H1 (cell line): ENCODE measurements at regions not wholly inside any gene's neighbourhood (a gene's known extent, or its start where the extent isn't known, plus 50 kb on each side); places are given as distances from the start of the nearest gene placed in this dataset.
A peak's percentile ranks its signal among the peaks of the same experiment; 100 is the strongest.

Experiments
- CTCF ChIA-PET: fragments of 300-600 bp; sonication (Branson Sonifier 250); formaldehyde crosslinking; loops from one replicate; lab custom pipeline; 2021; ENCODE audit not compliant: partially characterized antibody; lab: Charles Lee
- POLR2A ChIA-PET: fragments of 300-600 bp; sonication (Branson Sonifier 250); formaldehyde crosslinking; loops from one replicate; lab custom pipeline; 2021; ENCODE audit warnings: inconsistent platforms; ENCODE audit not compliant: partially characterized antibody; lab: Charles Lee
- DNase-seq, 2 experiments: peaks; one replicate each; pipeline versions ENCODE4 v3.0.0 to v3.0.0-alpha.2; 2010 to 2022; ENCODE audit warnings: low spot score in 2 of 2, low read depth in 1 of 2, mixed read lengths in 1 of 2
- FAIRE-seq: peaks from 2 replicates; lab custom pipeline; 2011; peaks lifted over from hg19 to GRCh38; lab: Jason Lieb, UNC
- H2AFZ ChIP-seq: 2 replicates; pipeline ENCODE4 v1.8.1; 2012; ENCODE audit warnings: low read length, inconsistent platforms
- H2AK5ac ChIP-seq: 2 replicates; pipeline ENCODE4 v1.6.1; 2013; ENCODE audit warnings: low read depth, low read length
- H2BK120ac ChIP-seq: replicated peaks from 2 replicates; pipeline ENCODE3; 2013; ENCODE audit warnings: low read depth, low read length, inconsistent platforms
- H2BK12ac ChIP-seq: 2 replicates; pipeline ENCODE4 v1.6.1; 2013; ENCODE audit warnings: low read depth, low read length
- H2BK15ac ChIP-seq: 2 replicates; pipeline ENCODE4 v1.6.1; 2013; ENCODE audit warnings: low read length
- H2BK20ac ChIP-seq: 2 replicates; pipeline ENCODE4 v1.6.1; 2013; ENCODE audit warnings: low read length
- H2BK5ac ChIP-seq: 2 replicates; pipeline ENCODE4 v1.6.1; 2013; ENCODE audit warnings: low read depth, low read length
- H3K14ac ChIP-seq: 2 replicates; pipeline ENCODE4 v1.6.1; 2013; ENCODE audit warnings: inconsistent platforms; ENCODE audit not compliant: insufficient read length
- H3K18ac ChIP-seq: 2 replicates; pipeline ENCODE4 v1.6.1; 2013; ENCODE audit warnings: low read length; ENCODE audit errors: extremely low read depth
- H3K23ac ChIP-seq: 2 replicates; pipeline ENCODE4 v1.6.1; 2013; ENCODE audit warnings: inconsistent platforms; ENCODE audit not compliant: insufficient read length
- H3K23me2 ChIP-seq: 2 replicates; pipeline ENCODE4 v1.6.1; 2013; ENCODE audit warnings: low read depth, low read length
- H3K27ac ChIP-seq: 2 replicates; pipeline ENCODE4 v1.6.1; 2011; ENCODE audit warnings: low read depth, low read length, inconsistent platforms
- H3K27me3 ChIP-seq, 4 experiments: replicated peaks in 1 of 4; 1 replicate in 1 of 4; 2 replicates in 3 of 4; pipeline versions ENCODE4 v1.6.1 to v1.8.1; 2011 to 2013; ENCODE audit warnings: low read length in 3 of 4, mild to moderate bottlenecking in 3 of 4, inconsistent platforms in 2 of 4, mixed read lengths in 2 of 4, moderate library complexity in 1 of 4; ENCODE audit not compliant: control insufficient read depth in 3 of 4, insufficient read depth in 3 of 4; ENCODE audit errors: extremely low read depth in 1 of 4
- H3K36me3 ChIP-seq, 4 experiments: 2 replicates each; pipeline versions ENCODE4 v1.6.1 to v1.8.1; 2011 to 2013; ENCODE audit warnings: mild to moderate bottlenecking in 4 of 4, low read length in 3 of 4, moderate library complexity in 2 of 4, control low read depth in 1 of 4, inconsistent platforms in 1 of 4; ENCODE audit not compliant: insufficient read depth in 4 of 4, control insufficient read depth in 2 of 4
- H3K4ac ChIP-seq: replicated peaks from 2 replicates; pipeline ENCODE3; 2013; ENCODE audit warnings: low read length, low read depth, mixed read lengths, inconsistent platforms; ENCODE audit not compliant: insufficient read length
- H3K4me1 ChIP-seq, 4 experiments: replicated peaks in 1 of 4; 1 replicate in 1 of 4; 2 replicates in 3 of 4; pipeline versions ENCODE4 v1.6.1 to v1.8.1; 2011 to 2013; ENCODE audit warnings: low read length in 3 of 4, inconsistent platforms in 2 of 4, mixed read lengths in 1 of 4; ENCODE audit not compliant: insufficient read depth in 4 of 4, control insufficient read depth in 3 of 4
- H3K4me2 ChIP-seq, 2 experiments: 2 replicates each; pipeline versions ENCODE4 v1.6.1 to v1.8.1; 2011 to 2013; ENCODE audit warnings: low read depth in 2 of 2, low read length in 2 of 2, control low read depth in 1 of 2, inconsistent platforms in 1 of 2, mild to moderate bottlenecking in 1 of 2; ENCODE audit not compliant: insufficient read depth in 1 of 2
- H3K4me3 ChIP-seq, 4 experiments: fragments of 200-600, 300-600 bp in 1 of 4; sonication (generic), shearing (Covaris generic), sonication (Bioruptor Twin) in 1 of 4; 2 replicates each; pipeline versions ENCODE4 v1.5.1 to v1.8.1; 2011 to 2016; ENCODE audit warnings: low read length in 4 of 4, low read depth in 3 of 4, control low read depth in 2 of 4, inconsistent platforms in 2 of 4, mild to moderate bottlenecking in 2 of 4, mixed read lengths in 1 of 4, moderate library complexity in 1 of 4; ENCODE audit not compliant: insufficient read depth in 2 of 4; ENCODE audit errors: extremely low read depth in 1 of 4
- H3K56ac ChIP-seq: replicated peaks from 2 replicates; pipeline ENCODE3; 2013; ENCODE audit warnings: low read depth, mild to moderate bottlenecking, mixed read lengths, low read length, inconsistent platforms; ENCODE audit not compliant: insufficient read length
- H3K79me1 ChIP-seq: 2 replicates; pipeline ENCODE4 v1.6.1; 2013; ENCODE audit warnings: low read depth, low read length, control low read depth
- H3K79me2 ChIP-seq, 2 experiments: 2 replicates each; pipeline versions ENCODE4 v1.6.1 to v1.8.1; 2012 to 2013; ENCODE audit warnings: low read length in 2 of 2, mild to moderate bottlenecking in 2 of 2, inconsistent platforms in 1 of 2; ENCODE audit not compliant: insufficient read depth in 2 of 2, control insufficient read depth in 1 of 2
- H3K9ac ChIP-seq, 4 experiments: replicated peaks in 1 of 4; 1 replicate in 1 of 4; 2 replicates in 3 of 4; pipeline versions ENCODE4 v1.6.1 to v1.8.1; 2011 to 2013; ENCODE audit warnings: low read depth in 3 of 4, low read length in 3 of 4, control low read depth in 2 of 4, mild to moderate bottlenecking in 2 of 4, moderate library complexity in 2 of 4, inconsistent platforms in 1 of 4; ENCODE audit errors: extremely low read depth in 1 of 4
- H3K9me3 ChIP-seq, 2 experiments: 2 replicates each; pipeline versions ENCODE4 v1.6.1 to v1.8.1; 2012 to 2013; ENCODE audit warnings: mild to moderate bottlenecking in 2 of 2, moderate library complexity in 2 of 2, control low read depth in 1 of 2, inconsistent platforms in 1 of 2, low read depth in 1 of 2, low read length in 1 of 2, mixed read lengths in 1 of 2; ENCODE audit not compliant: insufficient read depth in 2 of 2
- H4K20me1 ChIP-seq, 2 experiments: replicated peaks in 1 of 2; 2 replicates each; pipeline versions ENCODE3 to v1.8.1; 2011 to 2013; ENCODE audit warnings: inconsistent platforms in 2 of 2, low read length in 2 of 2, mild to moderate bottlenecking in 1 of 2; ENCODE audit not compliant: insufficient read depth in 2 of 2, control insufficient read depth in 1 of 2
- H4K5ac ChIP-seq: 2 replicates; pipeline ENCODE4 v1.6.1; 2013; ENCODE audit warnings: low read length, low read depth, mixed read lengths, inconsistent platforms; ENCODE audit not compliant: insufficient read length
- H4K8ac ChIP-seq: 2 replicates; pipeline ENCODE4 v1.8.0; 2013; ENCODE audit warnings: mild to moderate bottlenecking, moderate library complexity, low read length, inconsistent platforms; ENCODE audit not compliant: insufficient read depth; ENCODE audit errors: extremely low read depth
- H4K91ac ChIP-seq: replicated peaks from 2 replicates; pipeline ENCODE3; 2013; ENCODE audit warnings: low read length, mixed read lengths, inconsistent platforms; ENCODE audit not compliant: insufficient read length
- BCL11A ChIP-seq, 2 experiments: IDR thresholded peaks; one replicate each; pipeline ENCODE4 v1.6.1; 2011; ENCODE audit warnings: low read depth in 2 of 2, low read length in 2 of 2, mild to moderate bottlenecking in 2 of 2
- MAFK ChIP-seq: IDR thresholded peaks from 2 replicates; pipeline ENCODE4 v1.6.1; 2012; ENCODE audit warnings: low read depth, mild to moderate bottlenecking, improper control_type of control experiment, low read length
- POLR2AphosphoS5 ChIP-seq: IDR thresholded peaks from 2 replicates; pipeline ENCODE4 v1.6.1; 2011; ENCODE audit warnings: low read depth, low read length
- SRF ChIP-seq: IDR thresholded peaks from 2 replicates; pipeline ENCODE4 v1.6.1; 2011; ENCODE audit warnings: mild to moderate bottlenecking, low read depth, low read length, moderate library complexity
- TEAD4 ChIP-seq: IDR thresholded peaks from 2 replicates; pipeline ENCODE4 v1.6.1; 2012; ENCODE audit warnings: low read depth, low read length, inconsistent platforms, mixed read lengths
- ZNF274 ChIP-seq: IDR thresholded peaks from 2 replicates; pipeline ENCODE4 v1.7.0; 2012; ENCODE audit warnings: low read length, borderline replicate concordance; ENCODE audit errors: extremely low read depth
- WGBS, 2 experiments: shearing (Covaris generic) in 1 of 2; methylation state at CpG; one replicate each; pipeline versions ENCODE4 v1.1.6 to v1.1.7; 2013 to 2015; ENCODE audit warnings: low lambda C conversion rate in 2 of 2, mixed read lengths in 2 of 2, inconsistent platforms in 1 of 2, low coverage in 1 of 2, missing lambda C conversion rate in 1 of 2; ENCODE audit not compliant: insufficient replicate concordance in 2 of 2, insufficient coverage in 1 of 2, insufficient read length in 1 of 2; ENCODE audit errors: extremely low coverage in 1 of 2, missing lambda C conversion rate in 1 of 2; 5-methylcytosine and 5-hydroxymethylcytosine counted together

- Histone ChIP-seq H2BK15ac (no peak overlapping the region), H3K9ac (no peak overlapping the region), H3K4me3 (no peak overlapping the region), H2BK120ac (peak overlapping the region; percentile 30), H3K4me2 (no peak overlapping the region), H3K36me3 (no peaks in the 10 kb centered on the region), H2BK20ac (no peak overlapping the region), H4K20me1 (no peaks in the 10 kb centered on the region), H3K23ac (no peak overlapping the region), H3K14ac (no peak overlapping the region), H3K4ac (no peak overlapping the region), H2AFZ (no peak overlapping the region; the same call in 1 of the 2 replicates), H3K79me2 (no peaks in the 10 kb centered on the region), H3K4me1 (peaks cover 0 to 11% (median 7%) of the 10 kb centered on the region in 4 experiments; a peak in 3 of 7 replicates), H3K27me3 (no peaks in the 10 kb centered on the region), H3K56ac (no peak overlapping the region), H2BK12ac (no peak overlapping the region), H3K23me2 (no peaks in the 10 kb centered on the region), H3K18ac (peak overlapping the region; percentile 13; the same call in 1 of the 2 replicates), H3K9me3 (peaks cover 0 to 7% of the 10 kb centered on the region in 2 experiments; a peak in 1 of 4 replicates), H2BK5ac (no peak overlapping the region), H2AK5ac (no peak overlapping the region), H4K91ac (no peak overlapping the region), H3K27ac (no peak overlapping the region), H4K5ac (no peak overlapping the region), H4K8ac (no peak overlapping the region), H3K79me1 (no peaks in the 10 kb centered on the region)
- POLR2A ChIA-PET = no interaction called here
- no peak for FAIRE-seq
- no peak for DNase-seq
- CTCF ChIA-PET = interaction anchor here (1.3 to 2.8 kb wide), 4 partner anchors 10 to 604 kb away, joined by 3 to 6 read pairs (median 5); no protein-coding TSS in a partner anchor
- 75% methylated on average over 2 of the region's 2 CpGs; no CpG with 5 or more reads in 1 of the 2 experiments for WGBS, 2 experiments
- TF ChIP-seq TEAD4 (no peak), SRF (no peak), MAFK (no peak), BCL11A (IDR thresholded peaks at IDR 0.05; ENCODE audit: low read depth in 2 of 2, low read length in 2 of 2) (no peak), ZNF274 (no peak), POLR2AphosphoS5 (no peak)
Measured at GRCh38 chr2:160928854-160929301, 231.3 kb upstream of the TANK start.
